ENCODE measurements at regions not wholly inside any gene's neighbourhood (a gene's known extent, or its start where the extent isn't known, plus 50 kb on each side); places are given as distances from the start of the nearest gene placed in this dataset.
A peak's percentile ranks its signal among the peaks of the same experiment; 100 is the strongest.

DNA sequence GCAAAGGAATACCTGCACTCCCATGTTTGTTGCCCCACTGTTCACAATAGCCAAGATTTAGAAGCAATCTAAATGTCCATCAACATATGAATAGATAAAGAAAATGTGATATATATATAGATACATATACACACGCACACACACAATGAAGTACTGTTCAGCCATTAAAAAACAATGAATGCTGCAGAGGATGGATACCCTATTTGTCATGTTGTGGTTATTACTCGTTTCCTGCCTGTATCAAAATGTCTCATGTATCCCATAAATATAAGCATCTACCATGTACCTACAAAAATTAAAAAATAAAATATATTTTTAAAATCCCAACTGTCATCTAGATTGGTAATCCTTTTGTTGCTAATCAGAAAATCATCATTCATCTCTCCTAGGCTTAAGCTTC, 634.8 kb upstream of the ADGRL2 start:
- H3K9me3 Mint-ChIP-seq, result peaks cover 17% of the 10 kb centered on the region
- H3K9ac ChIP-seq (ENCODE audit: extremely low read depth, low read length, poor library complexity, severe bottlenecking), result no peak overlapping the region
- DNase-seq, result no peak
- no peaks in the 10 kb centered on the region for H3K27me3 Mint-ChIP-seq (ENCODE audit: insufficient read depth)
- H3K36me3 ChIP-seq (ENCODE audit: control insufficient read depth, insufficient read depth, low read length), result no peaks in the 10 kb centered on the region
- H3K27ac Mint-ChIP-seq, result no peak overlapping the region
- no peaks in the 10 kb centered on the region for H3K36me3 Mint-ChIP-seq (ENCODE audit: low read depth)
- no peaks in the 10 kb centered on the region for H3K4me1 Mint-ChIP-seq
- no peak overlapping the region for H3K27ac ChIP-seq (ENCODE audit: low read depth, low read length)
- H3K4me1 ChIP-seq (ENCODE audit: control insufficient read depth, insufficient read depth, low read length), result no peaks in the 10 kb centered on the region
- 100% methylated on average over 1 of the region's 2 CpGs for WGBS, 2 experiments (ENCODE audit: insufficient coverage in 1 of 2, insufficient read length in 1 of 2)
- H3K4me3 Mint-ChIP-seq, result no peak overlapping the region
- H3K4me3 ChIP-seq (ENCODE audit: low read length), result no peak overlapping the region
- peaks cover 11% of the 10 kb centered on the region for H3K9me3 ChIP-seq (ENCODE audit: control insufficient read depth, low read length)
- no peaks in the 10 kb centered on the region for H3K27me3 ChIP-seq (ENCODE audit: control insufficient read depth, insufficient read depth, low read length, poor library complexity, severe bottlenecking)
- TF ChIP-seq, protein P1, sequence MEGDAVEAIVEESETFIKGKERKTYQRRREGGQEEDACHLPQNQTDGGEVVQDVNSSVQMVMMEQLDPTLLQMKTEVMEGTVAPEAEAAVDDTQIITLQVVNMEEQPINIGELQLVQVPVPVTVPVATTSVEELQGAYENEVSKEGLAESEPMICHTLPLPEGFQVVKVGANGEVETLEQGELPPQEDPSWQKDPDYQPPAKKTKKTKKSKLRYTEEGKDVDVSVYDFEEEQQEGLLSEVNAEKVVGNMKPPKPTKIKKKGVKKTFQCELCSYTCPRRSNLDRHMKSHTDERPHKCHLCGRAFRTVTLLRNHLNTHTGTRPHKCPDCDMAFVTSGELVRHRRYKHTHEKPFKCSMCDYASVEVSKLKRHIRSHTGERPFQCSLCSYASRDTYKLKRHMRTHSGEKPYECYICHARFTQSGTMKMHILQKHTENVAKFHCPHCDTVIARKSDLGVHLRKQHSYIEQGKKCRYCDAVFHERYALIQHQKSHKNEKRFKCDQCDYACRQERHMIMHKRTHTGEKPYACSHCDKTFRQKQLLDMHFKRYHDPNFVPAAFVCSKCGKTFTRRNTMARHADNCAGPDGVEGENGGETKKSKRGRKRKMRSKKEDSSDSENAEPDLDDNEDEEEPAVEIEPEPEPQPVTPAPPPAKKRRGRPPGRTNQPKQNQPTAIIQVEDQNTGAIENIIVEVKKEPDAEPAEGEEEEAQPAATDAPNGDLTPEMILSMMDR (conservative IDR thresholded peaks at IDR 0.05), result no peak

DNA sequence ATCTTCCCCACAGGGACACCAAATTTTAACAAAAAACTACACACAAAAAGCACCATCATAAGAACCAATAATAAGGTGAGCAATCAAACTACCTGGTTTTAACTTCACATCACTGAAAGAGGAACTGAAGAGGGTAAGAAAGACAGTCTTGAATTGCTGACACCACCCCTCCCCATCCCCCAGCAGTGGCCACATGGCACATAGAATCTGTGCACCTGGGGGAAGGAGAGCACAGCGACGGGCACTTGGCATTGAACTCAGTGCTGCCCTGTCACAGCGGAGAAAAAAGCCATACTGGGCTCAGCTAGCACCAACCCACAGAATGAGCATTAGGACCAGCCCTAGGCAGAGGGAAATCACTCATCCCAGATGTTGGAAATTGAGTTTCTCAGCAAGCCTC, 640.0 kb upstream of the ADGRL2 start:
- WGBS, 2 experiments (ENCODE audit: insufficient coverage in 1 of 2, insufficient read length in 1 of 2), result 80 to 98% methylated on average over 1 to 3 of the region's 3 CpGs
- Mint-ChIP-seq H3K4me3 (no peak overlapping the region), H3K36me3 (ENCODE audit: low read depth) (no peaks in the 10 kb centered on the region), H3K4me1 (peaks cover 19% of the 10 kb centered on the region), H3K9me3 (peaks cover 7% of the 10 kb centered on the region), H3K27ac (no peak overlapping the region), H3K27me3 (ENCODE audit: insufficient read depth) (peaks cover 3% of the 10 kb centered on the region)
- Histone ChIP-seq H3K4me1 (ENCODE audit: control insufficient read depth, insufficient read depth, low read length) (peaks cover 4% of the 10 kb centered on the region), H3K4me3 (ENCODE audit: low read length) (no peak overlapping the region), H3K9ac (ENCODE audit: extremely low read depth, low read length, poor library complexity, severe bottlenecking) (no peak overlapping the region), H3K27me3 (ENCODE audit: control insufficient read depth, insufficient read depth, low read length, poor library complexity, severe bottlenecking) (no peaks in the 10 kb centered on the region), H3K27ac (ENCODE audit: low read depth, low read length) (no peak overlapping the region), H3K36me3 (ENCODE audit: control insufficient read depth, insufficient read depth, low read length) (no peaks in the 10 kb centered on the region), H3K9me3 (ENCODE audit: control insufficient read depth, low read length) (peaks cover 4% of the 10 kb centered on the region)
- TF ChIP-seq, protein P1 (conservative IDR thresholded peaks at IDR 0.05), result no peak
- no peak for DNase-seq

DNA sequence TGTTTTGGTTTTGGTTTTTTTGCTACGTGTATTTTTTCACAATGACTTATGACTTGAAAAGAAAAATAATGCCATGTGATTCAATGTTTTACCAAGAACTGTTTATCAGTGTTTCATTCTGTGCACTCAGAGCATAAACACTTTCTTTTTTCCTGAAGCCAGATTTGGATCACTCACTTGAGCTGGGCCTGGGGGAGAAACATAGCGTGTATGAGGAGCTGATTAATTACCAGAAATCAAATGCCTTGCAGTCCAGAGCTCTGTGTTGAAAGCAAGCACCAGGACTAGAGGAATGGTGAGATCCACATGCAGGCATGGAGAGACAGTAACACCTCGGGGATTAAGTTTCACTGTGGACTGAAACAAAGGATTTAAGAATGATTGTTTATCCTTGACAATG, 642.1 kb upstream of the ADGRL2 start:
- Histone ChIP-seq H3K27ac (ENCODE audit: low read depth, low read length) (no peak overlapping the region), H3K4me3 (ENCODE audit: low read length) (no peak overlapping the region), H3K9ac (ENCODE audit: extremely low read depth, low read length, poor library complexity, severe bottlenecking) (no peak overlapping the region), H3K27me3 (ENCODE audit: control insufficient read depth, insufficient read depth, low read length, poor library complexity, severe bottlenecking) (no peaks in the 10 kb centered on the region), H3K4me1 (ENCODE audit: control insufficient read depth, insufficient read depth, low read length) (peaks cover 4% of the 10 kb centered on the region), H3K9me3 (ENCODE audit: control insufficient read depth, low read length) (no peaks in the 10 kb centered on the region), H3K36me3 (ENCODE audit: control insufficient read depth, insufficient read depth, low read length) (no peaks in the 10 kb centered on the region)
- H3K27me3 Mint-ChIP-seq (ENCODE audit: insufficient read depth), result peaks cover 3% of the 10 kb centered on the region
- H3K4me3 Mint-ChIP-seq, result no peak overlapping the region
- TF ChIP-seq, protein P1 (conservative IDR thresholded peaks at IDR 0.05), result no peak
- H3K36me3 Mint-ChIP-seq (ENCODE audit: low read depth), result no peaks in the 10 kb centered on the region
- 75 to 79% methylated on average over 3 of the region's 3 CpGs for WGBS, 2 experiments (ENCODE audit: insufficient coverage in 1 of 2, insufficient read length in 1 of 2)
- H3K9me3 Mint-ChIP-seq, result no peaks in the 10 kb centered on the region
- peaks cover 19% of the 10 kb centered on the region for H3K4me1 Mint-ChIP-seq
- peak; percentile 47 for DNase-seq
- H3K27ac Mint-ChIP-seq, result no peak overlapping the region

Measured in endodermal cell (in vitro differentiated cells).